DOHH2 (cell line): ENCODE measurements at regions not wholly inside any gene's neighbourhood (a gene's known extent, or its start where the extent isn't known, plus 50 kb on each side); places are given as distances from the start of the nearest gene placed in this dataset.

Experiments
- EZH2phosphoT487 ChIP-seq: fragments of 200-600 bp; sonication (generic); IDR thresholded peaks from 2 replicates; pipeline ENCODE4 v1.6.1; 2017; ENCODE audit warnings: borderline replicate concordance, mild to moderate bottlenecking, antibody characterized with exemption, low read length, moderate library complexity, mixed read lengths
- TF ChIP-seq, protein P1 (sequence below): fragments of 200-600 bp; sonication (generic); IDR thresholded peaks from one replicate; pipeline ENCODE4 v1.5.1; 2014; ENCODE audit warnings: antibody characterized with exemption, mild to moderate bottlenecking, low read depth, low read length; ENCODE audit not compliant: poor library complexity, severe bottlenecking

DNA sequence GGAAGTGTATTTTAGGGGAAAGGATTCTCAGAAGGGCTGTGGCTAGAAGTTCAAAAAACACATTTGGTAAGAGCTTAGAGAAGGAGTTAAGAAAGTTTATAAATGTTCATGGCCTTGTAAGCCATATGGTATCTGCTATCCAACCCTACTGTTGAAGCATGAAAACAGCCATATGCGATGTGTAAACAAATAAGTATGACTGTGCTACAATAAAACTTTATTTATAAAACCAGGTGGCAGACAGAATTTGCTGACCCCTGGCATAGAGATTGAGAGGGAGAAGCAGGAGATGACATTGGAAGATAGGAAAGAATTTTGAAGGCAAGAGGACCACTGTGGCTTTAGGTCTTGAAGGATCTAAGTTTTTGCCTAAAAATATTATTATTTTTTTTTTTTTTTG lies 583.5 kb downstream of the DOK5 start:
- TF ChIP-seq, protein P1, sequence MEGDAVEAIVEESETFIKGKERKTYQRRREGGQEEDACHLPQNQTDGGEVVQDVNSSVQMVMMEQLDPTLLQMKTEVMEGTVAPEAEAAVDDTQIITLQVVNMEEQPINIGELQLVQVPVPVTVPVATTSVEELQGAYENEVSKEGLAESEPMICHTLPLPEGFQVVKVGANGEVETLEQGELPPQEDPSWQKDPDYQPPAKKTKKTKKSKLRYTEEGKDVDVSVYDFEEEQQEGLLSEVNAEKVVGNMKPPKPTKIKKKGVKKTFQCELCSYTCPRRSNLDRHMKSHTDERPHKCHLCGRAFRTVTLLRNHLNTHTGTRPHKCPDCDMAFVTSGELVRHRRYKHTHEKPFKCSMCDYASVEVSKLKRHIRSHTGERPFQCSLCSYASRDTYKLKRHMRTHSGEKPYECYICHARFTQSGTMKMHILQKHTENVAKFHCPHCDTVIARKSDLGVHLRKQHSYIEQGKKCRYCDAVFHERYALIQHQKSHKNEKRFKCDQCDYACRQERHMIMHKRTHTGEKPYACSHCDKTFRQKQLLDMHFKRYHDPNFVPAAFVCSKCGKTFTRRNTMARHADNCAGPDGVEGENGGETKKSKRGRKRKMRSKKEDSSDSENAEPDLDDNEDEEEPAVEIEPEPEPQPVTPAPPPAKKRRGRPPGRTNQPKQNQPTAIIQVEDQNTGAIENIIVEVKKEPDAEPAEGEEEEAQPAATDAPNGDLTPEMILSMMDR, result no peak
- TF ChIP-seq EZH2phosphoT487, result no peak
